Kidney epithelial cell (primary cell): ENCODE measurements at regions not wholly inside any gene's neighbourhood (a gene's known extent, or its start where the extent isn't known, plus 50 kb on each side); places are given as distances from the start of the nearest gene placed in this dataset.

Source experiments
- DNase-seq: peaks from one replicate; pipeline ENCODE4 v3.0.0-alpha.2; 2010; ENCODE audit warnings: low read depth
- H3K27me3 ChIP-seq: 2 replicates; pipeline ENCODE4 v1.6.0; 2011; ENCODE audit warnings: low read length; ENCODE audit not compliant: control insufficient read depth, insufficient read depth
- H3K36me3 ChIP-seq: 2 replicates; pipeline ENCODE4 v1.5.1; 2011; ENCODE audit warnings: low read length; ENCODE audit not compliant: control insufficient read depth, insufficient read depth
- H3K4me3 ChIP-seq: 2 replicates; pipeline ENCODE4 v1.5.1; 2011; ENCODE audit warnings: low read depth, mild to moderate bottlenecking, control low read depth, low read length
- TF ChIP-seq, protein P1 (sequence below): IDR thresholded peaks from 2 replicates; pipeline ENCODE4 v1.5.1; 2011; ENCODE audit warnings: mild to moderate bottlenecking, moderate library complexity, low read length, control low read depth, inconsistent platforms; ENCODE audit not compliant: insufficient read depth, poor library complexity, severe bottlenecking

DNA sequence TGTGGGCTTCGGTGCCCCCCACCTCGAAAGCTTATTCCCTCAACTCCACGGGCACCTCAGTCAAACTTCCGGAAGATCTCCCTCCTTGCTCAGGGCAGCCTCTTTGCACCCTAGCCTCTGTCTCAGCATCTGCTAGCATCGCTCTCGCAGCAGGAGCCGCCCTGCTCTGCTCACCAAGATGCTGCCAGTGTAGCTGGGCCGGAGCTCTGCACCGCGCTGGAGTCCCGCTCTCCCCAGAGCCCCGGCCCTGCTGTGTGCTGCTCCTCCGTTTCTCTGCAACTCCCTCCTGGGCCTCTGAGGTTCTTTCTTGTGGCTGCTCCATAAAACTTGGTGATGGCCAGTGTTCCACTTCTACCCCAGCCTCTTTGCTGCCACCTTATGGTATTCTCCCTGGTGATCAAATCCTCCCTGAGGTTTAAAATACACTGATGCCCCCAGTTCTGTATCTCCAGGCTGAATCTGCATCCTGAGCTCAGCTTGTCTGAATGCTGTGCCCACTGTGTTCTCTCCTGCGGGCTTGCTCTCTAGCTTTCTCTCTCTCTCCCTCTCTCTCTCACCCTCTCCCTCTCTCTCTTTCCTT, 198.0 kb downstream of the UQCRFS1 start:
- Histone ChIP-seq H3K4me3 (no peak overlapping the region), H3K27me3 (peaks cover 4% of the 10 kb centered on the region), H3K36me3 (no peaks in the 10 kb centered on the region)
- TF ChIP-seq, protein P1, sequence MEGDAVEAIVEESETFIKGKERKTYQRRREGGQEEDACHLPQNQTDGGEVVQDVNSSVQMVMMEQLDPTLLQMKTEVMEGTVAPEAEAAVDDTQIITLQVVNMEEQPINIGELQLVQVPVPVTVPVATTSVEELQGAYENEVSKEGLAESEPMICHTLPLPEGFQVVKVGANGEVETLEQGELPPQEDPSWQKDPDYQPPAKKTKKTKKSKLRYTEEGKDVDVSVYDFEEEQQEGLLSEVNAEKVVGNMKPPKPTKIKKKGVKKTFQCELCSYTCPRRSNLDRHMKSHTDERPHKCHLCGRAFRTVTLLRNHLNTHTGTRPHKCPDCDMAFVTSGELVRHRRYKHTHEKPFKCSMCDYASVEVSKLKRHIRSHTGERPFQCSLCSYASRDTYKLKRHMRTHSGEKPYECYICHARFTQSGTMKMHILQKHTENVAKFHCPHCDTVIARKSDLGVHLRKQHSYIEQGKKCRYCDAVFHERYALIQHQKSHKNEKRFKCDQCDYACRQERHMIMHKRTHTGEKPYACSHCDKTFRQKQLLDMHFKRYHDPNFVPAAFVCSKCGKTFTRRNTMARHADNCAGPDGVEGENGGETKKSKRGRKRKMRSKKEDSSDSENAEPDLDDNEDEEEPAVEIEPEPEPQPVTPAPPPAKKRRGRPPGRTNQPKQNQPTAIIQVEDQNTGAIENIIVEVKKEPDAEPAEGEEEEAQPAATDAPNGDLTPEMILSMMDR, result no peak
- DNase-seq, result no peak

- no peaks in the 10 kb centered on the region for H3K36me3 ChIP-seq
- peaks cover 4% of the 10 kb centered on the region for H3K27me3 ChIP-seq
- TF ChIP-seq, protein P1, result no peak
- no peak overlapping the region for H3K4me3 ChIP-seq
- no peak for DNase-seq
Observed at GRCh38 chr19:29013988-29014387, 199.0 kb downstream of the UQCRFS1 start.

DNA sequence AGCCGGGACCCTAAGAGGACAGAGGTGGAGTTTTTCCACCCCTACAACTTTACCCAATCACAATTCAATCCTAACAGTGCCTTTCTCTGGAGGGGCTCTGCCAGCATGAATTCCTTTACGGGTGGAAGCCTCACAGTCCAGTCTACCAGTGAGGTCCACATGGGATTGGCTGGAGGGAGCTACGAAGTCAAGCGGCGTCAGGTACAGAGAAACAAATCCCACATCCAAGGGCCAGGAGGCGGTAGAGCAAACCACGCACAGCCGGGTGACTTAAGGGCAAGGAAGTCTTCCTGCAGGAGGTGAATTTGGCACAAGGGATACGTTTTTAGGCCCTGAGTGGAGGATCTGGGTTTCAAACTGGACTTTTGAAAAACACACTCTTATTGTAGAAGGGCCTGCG, 199.6 kb downstream of the UQCRFS1 start:
- H3K4me3 ChIP-seq, result no peak overlapping the region
- no peak for DNase-seq
- no peaks in the 10 kb centered on the region for H3K36me3 ChIP-seq
- peaks cover 4% of the 10 kb centered on the region for H3K27me3 ChIP-seq
- TF ChIP-seq, protein P1, result no peak

GRCh38 chr19:29012457-29012856, 200.5 kb downstream of the UQCRFS1 start:
- Histone ChIP-seq H3K36me3 (no peaks in the 10 kb centered on the region), H3K27me3 (peaks cover 4% of the 10 kb centered on the region), H3K4me3 (no peak overlapping the region)
- no peak for DNase-seq
- TF ChIP-seq, protein P1, result no peak

- Histone ChIP-seq H3K36me3 (no peaks in the 10 kb centered on the region), H3K27me3 (no peaks in the 10 kb centered on the region), H3K4me3 (no peak overlapping the region)
- TF ChIP-seq, protein P1, result no peak
- DNase-seq, result no peak
Observed at GRCh38 chr19:29010276-29010675, 202.7 kb downstream of the UQCRFS1 start.

DNA sequence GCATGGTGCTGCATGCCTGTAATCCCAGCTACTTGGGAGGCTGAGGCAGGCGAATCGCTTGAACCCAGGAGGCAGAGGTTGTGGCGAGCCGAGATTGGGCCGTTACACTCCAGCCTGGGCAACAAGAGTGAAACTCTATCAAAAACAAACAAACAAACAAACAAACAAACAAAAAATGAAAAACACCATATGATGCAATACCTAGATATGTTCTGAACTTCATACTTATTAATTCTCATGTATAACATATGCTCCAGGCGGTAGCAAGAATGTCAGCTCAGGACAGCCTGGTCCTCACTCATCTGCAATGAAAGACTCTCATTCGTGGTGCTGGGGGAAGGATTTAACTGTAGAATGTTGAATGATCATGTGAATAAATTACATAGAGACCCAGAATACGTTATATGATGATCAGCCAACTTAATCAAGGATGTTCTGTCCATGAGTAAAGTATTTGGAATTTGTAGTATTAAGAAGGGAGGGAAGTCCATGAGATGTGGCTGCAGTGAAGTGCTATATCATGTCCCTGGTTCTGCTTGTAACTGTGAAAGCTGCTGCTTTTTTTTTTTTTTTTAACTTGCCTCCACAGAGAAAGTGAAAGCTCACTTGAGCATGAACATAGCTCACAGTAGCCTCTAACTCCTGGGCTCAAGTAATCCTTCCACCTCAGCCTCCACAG, 206.8 kb downstream of the UQCRFS1 start:
- Histone ChIP-seq H3K4me3 (no peak overlapping the region), H3K27me3 (no peaks in the 10 kb centered on the region), H3K36me3 (no peaks in the 10 kb centered on the region)
- no peak for DNase-seq
- TF ChIP-seq, protein P1, result no peak
